Type B pancreatic cell (in vitro differentiated cells): ENCODE measurements at regions not wholly inside any gene's neighbourhood (a gene's known extent, or its start where the extent isn't known, plus 50 kb on each side); places are given as distances from the start of the nearest gene placed in this dataset.

Experiments used
- DNase-seq: peaks from one replicate; pipeline ENCODE4 v3.0.0; 2021; ENCODE audit warnings: mixed read lengths; ENCODE audit not compliant: unreplicated experiment; ENCODE audit errors: extremely low spot score
- H3K27ac Mint-ChIP-seq: 2 replicates; pipeline ENCODE4 v1.8.0; 2021; ENCODE audit warnings: mild to moderate bottlenecking, mixed read lengths
- H3K27me3 Mint-ChIP-seq: 2 replicates; pipeline ENCODE4 v1.8.0; 2021; ENCODE audit warnings: mixed read lengths
- H3K36me3 Mint-ChIP-seq: 2 replicates; pipeline ENCODE4 v1.8.0; 2021; ENCODE audit warnings: mixed read lengths
- H3K4me1 Mint-ChIP-seq: one replicate; pipeline ENCODE4 v1.8.0; 2021; ENCODE audit warnings: mixed read lengths; ENCODE audit not compliant: unreplicated experiment
- H3K4me3 Mint-ChIP-seq: 2 replicates; pipeline ENCODE4 v1.8.0; 2021; ENCODE audit warnings: mild to moderate bottlenecking, mixed read lengths
- H3K9me3 Mint-ChIP-seq: 2 replicates; pipeline ENCODE4 v1.8.0; 2021; ENCODE audit warnings: mixed read lengths
- TF ChIP-seq, protein P1 (sequence below): fragments of 200-600 bp; sonication (generic); conservative IDR thresholded peaks from 2 replicates; pipeline ENCODE4 v1.5.0; 2021; ENCODE audit warnings: antibody characterized with exemption, mild to moderate bottlenecking

DNA sequence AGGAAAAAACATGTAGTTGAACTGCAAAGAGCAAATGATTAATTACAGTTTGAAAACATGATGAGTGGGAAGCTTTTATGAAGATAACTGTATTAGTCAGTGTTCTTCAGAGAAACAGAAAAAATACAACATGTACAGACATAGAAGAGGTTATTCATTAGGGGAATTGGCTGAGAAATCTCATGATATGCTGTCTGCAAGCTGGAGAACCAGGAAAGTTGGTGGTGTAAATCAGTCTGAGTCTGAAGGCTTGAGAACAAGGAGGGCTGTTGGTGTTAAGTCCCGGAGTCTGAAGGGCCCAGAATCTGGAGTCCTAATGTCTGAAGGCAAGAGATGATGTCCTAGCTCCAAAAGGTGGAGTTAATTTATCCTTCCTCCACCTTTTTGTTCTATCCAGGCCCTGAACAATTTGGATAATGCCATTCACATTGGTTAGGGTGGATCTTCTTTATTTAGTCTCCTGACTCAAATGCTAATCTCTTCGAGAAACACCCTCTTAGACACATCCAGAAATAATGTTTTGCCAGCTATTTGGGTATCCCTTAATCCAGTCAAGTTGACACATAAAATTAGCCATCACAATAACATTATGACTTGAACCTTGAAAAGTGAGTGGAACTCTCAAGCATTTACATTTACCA lies 672.9 kb upstream of the PTBP2 start:
- Mint-ChIP-seq H3K9me3 (no peaks in the 10 kb centered on the region), H3K36me3 (no peaks in the 10 kb centered on the region), H3K4me1 (no peaks in the 10 kb centered on the region), H3K27ac (no peak overlapping the region), H3K27me3 (no peaks in the 10 kb centered on the region), H3K4me3 (no peak overlapping the region)
- DNase-seq: no peak
- TF ChIP-seq, protein P1, sequence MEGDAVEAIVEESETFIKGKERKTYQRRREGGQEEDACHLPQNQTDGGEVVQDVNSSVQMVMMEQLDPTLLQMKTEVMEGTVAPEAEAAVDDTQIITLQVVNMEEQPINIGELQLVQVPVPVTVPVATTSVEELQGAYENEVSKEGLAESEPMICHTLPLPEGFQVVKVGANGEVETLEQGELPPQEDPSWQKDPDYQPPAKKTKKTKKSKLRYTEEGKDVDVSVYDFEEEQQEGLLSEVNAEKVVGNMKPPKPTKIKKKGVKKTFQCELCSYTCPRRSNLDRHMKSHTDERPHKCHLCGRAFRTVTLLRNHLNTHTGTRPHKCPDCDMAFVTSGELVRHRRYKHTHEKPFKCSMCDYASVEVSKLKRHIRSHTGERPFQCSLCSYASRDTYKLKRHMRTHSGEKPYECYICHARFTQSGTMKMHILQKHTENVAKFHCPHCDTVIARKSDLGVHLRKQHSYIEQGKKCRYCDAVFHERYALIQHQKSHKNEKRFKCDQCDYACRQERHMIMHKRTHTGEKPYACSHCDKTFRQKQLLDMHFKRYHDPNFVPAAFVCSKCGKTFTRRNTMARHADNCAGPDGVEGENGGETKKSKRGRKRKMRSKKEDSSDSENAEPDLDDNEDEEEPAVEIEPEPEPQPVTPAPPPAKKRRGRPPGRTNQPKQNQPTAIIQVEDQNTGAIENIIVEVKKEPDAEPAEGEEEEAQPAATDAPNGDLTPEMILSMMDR: no peak

DNA sequence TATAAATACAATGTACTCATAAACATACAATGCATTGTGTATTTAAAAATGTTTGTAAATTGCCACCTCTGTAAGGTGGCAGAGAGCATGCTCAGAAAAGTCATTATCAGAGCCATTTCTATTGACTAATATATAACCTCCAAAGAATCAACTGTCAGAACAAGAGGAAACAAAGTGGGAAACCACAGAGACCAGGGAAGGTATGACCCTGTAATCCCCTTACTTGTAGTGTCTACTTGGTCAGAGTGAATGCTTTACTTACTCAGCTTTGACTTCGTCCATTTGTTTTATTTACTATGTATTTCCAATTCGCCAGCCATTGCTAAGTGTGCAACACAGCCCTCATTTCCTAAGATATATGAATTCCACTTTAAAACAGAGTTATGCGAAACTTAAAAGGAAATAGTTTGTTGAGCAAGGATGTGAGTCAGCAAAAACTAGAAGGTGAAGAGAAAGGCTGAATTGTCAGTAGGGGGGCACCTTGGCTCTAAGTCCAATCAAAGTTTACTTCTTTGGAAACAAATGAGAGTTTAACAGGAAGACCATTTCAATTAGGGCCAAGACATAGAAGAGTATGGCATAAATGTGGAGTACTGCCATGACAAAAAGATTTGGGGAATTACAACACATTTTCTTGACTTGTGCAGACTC lies 671.7 kb upstream of the PTBP2 start:
- TF ChIP-seq, protein P1: no peak
- Mint-ChIP-seq H3K4me1 (no peaks in the 10 kb centered on the region), H3K4me3 (no peak overlapping the region), H3K36me3 (no peaks in the 10 kb centered on the region), H3K9me3 (no peaks in the 10 kb centered on the region), H3K27me3 (no peaks in the 10 kb centered on the region), H3K27ac (no peak overlapping the region)
- no peak for DNase-seq

DNA sequence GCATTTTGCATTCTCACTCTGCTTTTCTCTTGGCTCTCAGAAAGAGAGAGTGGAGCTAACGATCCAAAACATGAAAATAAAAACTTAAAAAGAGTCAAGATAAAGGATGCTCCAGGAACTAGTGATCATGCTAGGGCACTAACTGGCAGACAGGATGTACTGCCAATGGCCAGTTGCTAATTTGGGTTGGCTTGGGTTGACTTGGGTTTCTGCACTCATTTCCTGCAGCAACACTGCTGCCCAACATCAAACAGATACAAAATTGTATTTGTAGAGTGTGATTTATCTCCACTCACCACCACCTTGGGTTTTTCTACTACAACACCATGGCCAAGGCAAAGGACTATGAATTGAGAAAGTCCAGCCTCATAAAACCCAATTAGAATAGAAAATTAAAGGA lies 662.3 kb upstream of the PTBP2 start:
- Mint-ChIP-seq H3K27ac (no peak overlapping the region), H3K4me1 (no peaks in the 10 kb centered on the region), H3K36me3 (peaks cover 3% of the 10 kb centered on the region), H3K9me3 (peaks cover 5% of the 10 kb centered on the region), H3K4me3 (no peak overlapping the region), H3K27me3 (no peaks in the 10 kb centered on the region)
- TF ChIP-seq, protein P1: no peak
- no peak for DNase-seq

DNA sequence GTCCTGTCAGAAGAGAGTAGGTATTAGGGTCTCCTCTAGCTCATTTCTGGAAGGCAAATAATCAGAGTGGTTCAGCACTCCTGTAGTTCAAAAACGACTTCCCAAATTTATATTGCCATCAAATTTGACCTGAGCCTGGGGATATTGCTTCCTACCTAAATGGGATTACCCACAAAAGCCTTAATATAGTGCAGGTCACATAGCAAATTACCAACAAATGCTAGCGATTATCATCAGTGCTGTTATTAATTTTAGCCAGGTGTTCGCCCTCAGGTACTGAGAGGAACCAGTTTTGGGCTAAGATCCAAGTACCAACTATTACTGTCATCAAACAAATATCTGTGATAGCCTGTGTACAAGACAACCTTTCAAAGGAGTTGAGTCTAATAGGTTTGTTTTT lies 661.8 kb upstream of the PTBP2 start:
- no peak overlapping the region for H3K27ac Mint-ChIP-seq
- H3K9me3 Mint-ChIP-seq: peaks cover 5% of the 10 kb centered on the region
- no peak overlapping the region for H3K4me3 Mint-ChIP-seq
- H3K4me1 Mint-ChIP-seq: no peaks in the 10 kb centered on the region
- peaks cover 3% of the 10 kb centered on the region for H3K36me3 Mint-ChIP-seq
- no peaks in the 10 kb centered on the region for H3K27me3 Mint-ChIP-seq
- DNase-seq: no peak
- TF ChIP-seq, protein P1: no peak

DNA sequence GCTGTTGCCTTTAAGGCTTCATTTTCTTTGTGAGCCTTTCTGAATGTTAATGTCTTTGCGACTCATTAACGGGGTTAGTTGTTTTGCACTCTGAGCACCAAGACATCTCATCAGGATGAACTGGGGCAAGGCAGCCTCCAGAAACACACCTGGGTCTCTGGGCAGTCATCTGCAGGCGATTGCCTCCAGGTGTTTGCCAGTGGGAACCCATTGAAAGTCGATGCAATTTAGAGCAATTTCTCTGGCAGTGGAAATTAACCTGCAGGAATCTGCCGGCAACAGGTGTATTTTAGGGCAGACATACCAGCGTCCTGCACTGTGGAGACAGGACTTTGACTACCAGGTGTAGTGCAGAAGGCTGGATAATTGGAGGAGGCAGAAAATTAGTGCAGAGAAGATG lies 661.0 kb upstream of the PTBP2 start:
- DNase-seq: no peak

More for the DNA sequence above, 661.0 kb upstream of the PTBP2 start:
- H3K9me3 Mint-ChIP-seq: peaks cover 5% of the 10 kb centered on the region
- TF ChIP-seq, protein P1: no peak
- no peaks in the 10 kb centered on the region for H3K27me3 Mint-ChIP-seq
- no peak overlapping the region for H3K4me3 Mint-ChIP-seq
- no peaks in the 10 kb centered on the region for H3K4me1 Mint-ChIP-seq
- peaks cover 3% of the 10 kb centered on the region for H3K36me3 Mint-ChIP-seq
- no peak overlapping the region for H3K27ac Mint-ChIP-seq
